PC-9 (cell line): ENCODE measurements at regions not wholly inside any gene's neighbourhood (a gene's known extent, or its start where the extent isn't known, plus 50 kb on each side); places are given as distances from the start of the nearest gene placed in this dataset.
A peak's percentile ranks its signal among the peaks of the same experiment; 100 is the strongest.

Experiments used
- BruUV-seq: library from RNA; stranded (reverse); fragments of 400-500 nt; replicated peaks from 2 replicates; lab custom pipeline; 2021; lab: Mats Ljungman, UMichigan
- CTCF ChIA-PET: fragments of 300-600 bp; sonication (Branson Sonifier 250); formaldehyde crosslinking; loops from one replicate; lab custom pipeline; 2022; ENCODE audit warnings: antibody characterized with exemption; lab: Charles Lee
- POLR2A ChIA-PET: fragments of 300-600 bp; sonication (Branson Sonifier 250); formaldehyde crosslinking; loops from one replicate; lab custom pipeline; 2022; ENCODE audit warnings: antibody characterized with exemption; ENCODE audit not compliant: unreplicated experiment; lab: Charles Lee
- DNase-seq, 2 experiments: peaks; one replicate each; pipeline versions ENCODE4 v3.0.0 to v3.0.0-alpha.2; 2015 to 2022; ENCODE audit warnings: mixed read lengths in 1 of 2
- H2AFZ ChIP-seq: fragments of 200-600 bp; sonication (generic); 2 replicates; pipeline ENCODE4 v1.8.1; 2017; ENCODE audit warnings: antibody characterized with exemption
- H3F3A ChIP-seq: fragments of 200-600 bp; sonication (generic); 2 replicates; pipeline ENCODE4 v1.8.1; 2017; ENCODE audit warnings: antibody characterized with exemption, mild to moderate bottlenecking, low read depth; ENCODE audit not compliant: insufficient read depth
- H3K27ac ChIP-seq: fragments of 200-600 bp; sonication (generic); 2 replicates; pipeline ENCODE4 v1.6.1; 2016; ENCODE audit warnings: mixed run types
- H3K27me3 ChIP-seq: fragments of 200-600 bp; sonication (generic); 2 replicates; pipeline ENCODE4 v1.6.1; 2016; ENCODE audit warnings: low read depth, mixed run types; ENCODE audit not compliant: insufficient read depth
- H3K36me3 ChIP-seq: fragments of 200-600 bp; sonication (generic); 2 replicates; pipeline ENCODE4 v1.6.1; 2016; ENCODE audit warnings: low read depth, mixed run types
- H3K4me1 ChIP-seq: fragments of 200-600 bp; sonication (generic); replicated peaks from 2 replicates; pipeline ENCODE4 v1.6.1; 2016; ENCODE audit warnings: mixed run types; ENCODE audit not compliant: insufficient read depth
- H3K4me2 ChIP-seq: fragments of 200-600 bp; sonication (generic); 2 replicates; pipeline ENCODE4 v1.6.1; 2017; ENCODE audit warnings: mixed run types
- H3K4me3 ChIP-seq: fragments of 200-600 bp; sonication (generic); 2 replicates; pipeline ENCODE4 v1.6.1; 2016; ENCODE audit warnings: mixed run types
- H3K79me2 ChIP-seq: fragments of 200-600 bp; sonication (generic); 2 replicates; pipeline ENCODE4 v1.6.1; 2017; ENCODE audit warnings: low read depth, mixed run types
- H3K9me2 ChIP-seq: fragments of 200-600 bp; sonication (generic); 2 replicates; pipeline ENCODE4 v1.8.1; 2017; ENCODE audit warnings: mild to moderate bottlenecking; ENCODE audit not compliant: insufficient read depth
- H3K9me3 ChIP-seq: fragments of 200-600 bp; sonication (generic); 2 replicates; pipeline ENCODE4 v1.8.1; 2016; ENCODE audit warnings: low read depth; ENCODE audit not compliant: insufficient read depth
- H4K20me1 ChIP-seq: fragments of 200-600 bp; sonication (generic); 2 replicates; pipeline ENCODE4 v1.8.1; 2017; ENCODE audit not compliant: insufficient read depth
- CTCF ChIP-seq: fragments of 200-600 bp; sonication (generic); conservative IDR thresholded peaks from 2 replicates; pipeline ENCODE4 v1.6.1; 2017; ENCODE audit warnings: mixed run types, antibody characterized with exemption, mild to moderate bottlenecking, moderate library complexity
- EZH2 ChIP-seq: fragments of 200-600 bp; sonication (generic); IDR thresholded peaks from 2 replicates; pipeline ENCODE4 v1.8.0; 2017; ENCODE audit warnings: antibody characterized with exemption, low read depth
- intact Hi-C: fragments of 100-400 bp; cut with micrococcal nuclease; formaldehyde crosslinking; loops from one replicate; pipeline ENCODE4 v1.10.0; 2022; ENCODE audit not compliant: unreplicated experiment

GRCh38 chr15:59953392-59953883 is 50.7 kb upstream of the FOXB1 start:
- ChIA-PET POLR2A (no interaction called here), CTCF (interaction anchor here (0.6 kb wide), 1 partner anchor 10 kb away, joined by 3 read pairs; no protein-coding TSS in a partner anchor)
- BruUV-seq = no TSS peak
- Histone ChIP-seq H3K4me3 (no peak overlapping the region), H3K36me3 (no peaks in the 10 kb centered on the region), H3K27me3 (no peaks in the 10 kb centered on the region), H3K27ac (peak overlapping the region; percentile 67), H3K4me1 (peaks cover 22% of the 10 kb centered on the region), H3K9me3 (no peaks in the 10 kb centered on the region), H3K79me2 (no peaks in the 10 kb centered on the region), H3K4me2 (peak overlapping the region; percentile 25), H3F3A (no peaks in the 10 kb centered on the region), H2AFZ (peak overlapping the region; percentile 24; the same call in 1 of the 2 replicates), H4K20me1 (no peaks in the 10 kb centered on the region), H3K9me2 (no peaks in the 10 kb centered on the region)
- TF ChIP-seq EZH2 (no peak), CTCF (no peak)
- intact Hi-C loops = no loop called here
- peak in 1 of 2 experiments; percentile 90 for DNase-seq

DNA sequence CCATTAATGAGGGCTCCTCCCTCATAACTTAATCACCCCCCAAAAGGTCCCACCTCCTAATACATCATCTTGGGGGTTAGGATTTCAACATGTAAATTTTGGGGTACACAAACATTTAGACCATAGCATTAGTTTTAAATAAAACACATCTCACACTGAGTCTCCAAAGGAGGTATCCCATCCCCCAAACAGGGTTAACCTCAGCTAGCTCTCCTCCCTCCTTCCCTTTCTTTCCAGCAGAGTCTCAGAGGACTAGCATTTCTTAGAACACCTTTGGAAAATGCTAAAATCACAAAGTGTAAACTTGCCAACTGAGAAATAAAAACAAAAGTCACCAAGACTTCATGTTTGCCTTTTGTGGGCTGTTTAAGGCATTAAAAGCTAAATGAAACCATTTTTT is 51.2 kb upstream of the FOXB1 start:
- no TSS peak for BruUV-seq
- H4K20me1 ChIP-seq = no peaks in the 10 kb centered on the region
- no peaks in the 10 kb centered on the region for H3F3A ChIP-seq
- POLR2A ChIA-PET = no interaction called here
- DNase-seq = no peak
- peak overlapping the region; percentile 24; the same call in 1 of the 2 replicates for H2AFZ ChIP-seq
- no peaks in the 10 kb centered on the region for H3K27me3 ChIP-seq
- H3K36me3 ChIP-seq = no peaks in the 10 kb centered on the region
- no peak overlapping the region for H3K4me3 ChIP-seq
- peak overlapping the region; percentile 67 for H3K27ac ChIP-seq
- H3K79me2 ChIP-seq = no peaks in the 10 kb centered on the region
- peak overlapping the region; percentile 25 for H3K4me2 ChIP-seq
- H3K4me1 ChIP-seq = peaks cover 22% of the 10 kb centered on the region
- intact Hi-C loops = no loop called here
- H3K9me2 ChIP-seq = no peaks in the 10 kb centered on the region
- no peak for TF ChIP-seq CTCF
- TF ChIP-seq EZH2 = no peak
- CTCF ChIA-PET = interaction anchor here (0.6 kb wide), 1 partner anchor 10 kb away, joined by 3 read pairs; no protein-coding TSS in a partner anchor
- H3K9me3 ChIP-seq = no peaks in the 10 kb centered on the region

DNA sequence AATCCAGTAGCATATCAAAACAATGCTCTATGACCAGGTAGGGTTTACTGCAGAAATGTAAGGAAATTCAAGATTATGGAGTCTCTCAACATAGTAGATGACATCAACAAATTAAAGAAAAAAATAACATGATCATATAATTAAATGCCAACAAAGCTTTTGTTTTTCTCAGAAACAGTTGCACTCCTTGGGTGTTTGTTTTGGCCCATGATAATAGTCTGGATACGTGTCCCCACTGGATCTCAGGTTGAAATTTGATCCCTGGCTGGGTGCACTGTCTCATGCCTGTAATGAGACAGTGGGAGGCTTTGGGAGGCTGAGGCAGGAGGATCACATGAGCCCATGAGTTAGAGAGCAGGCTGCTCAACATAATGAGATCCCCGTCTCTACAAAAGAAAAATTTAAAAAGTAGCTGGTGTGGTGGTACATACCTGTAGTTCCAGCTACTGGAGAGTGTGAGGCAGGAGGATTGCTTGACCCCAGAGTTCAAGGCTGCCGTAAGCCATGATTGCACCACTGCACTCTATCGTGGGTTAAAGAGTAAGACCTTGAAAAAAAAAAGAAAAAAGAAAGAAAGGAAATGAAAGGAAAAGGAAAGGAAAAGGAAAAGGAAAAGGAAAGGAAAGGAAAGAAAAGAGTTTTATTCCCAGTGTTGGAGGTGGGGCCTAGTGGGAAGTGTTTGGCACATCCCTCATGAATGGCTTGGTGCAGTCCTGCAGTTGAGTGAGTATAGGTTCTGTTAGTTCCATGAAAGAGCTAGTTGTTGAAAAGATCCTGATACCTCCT is 53.3 kb upstream of the FOXB1 start:
- H3K27ac ChIP-seq = no peak overlapping the region
- no TSS peak for BruUV-seq
- ChIA-PET CTCF (no interaction called here), POLR2A (no interaction called here)
- no peaks in the 10 kb centered on the region for H4K20me1 ChIP-seq
- H3K9me3 ChIP-seq = no peaks in the 10 kb centered on the region
- no peak overlapping the region for H3K4me3 ChIP-seq
- no peaks in the 10 kb centered on the region for H3K36me3 ChIP-seq
- TF ChIP-seq CTCF (no peak), EZH2 (no peak)
- no peaks in the 10 kb centered on the region for H3K79me2 ChIP-seq
- H3K9me2 ChIP-seq = no peaks in the 10 kb centered on the region
- no peaks in the 10 kb centered on the region for H3F3A ChIP-seq
- no peaks in the 10 kb centered on the region for H3K27me3 ChIP-seq
- H2AFZ ChIP-seq = no peak overlapping the region
- intact Hi-C loops = no loop called here
- H3K4me1 ChIP-seq = peaks cover 22% of the 10 kb centered on the region
- H3K4me2 ChIP-seq = no peak overlapping the region
- DNase-seq = no peak
